Inflammatory macrophage treated with lipopolysaccharide for 4 hours (primary cell): ENCODE measurements at regions not wholly inside any gene's neighbourhood (a gene's known extent, or its start where the extent isn't known, plus 50 kb on each side); places are given as distances from the start of the nearest gene placed in this dataset.
"Not testable (repeated sequence)": the region's sequence is repeated elsewhere in the genome, so short reads cannot be mapped to it uniquely, and the experiment has no call there.

Source experiments
- DNase-seq: peaks from one replicate; pipeline ENCODE4 v3.0.0-alpha.2; 2020

DNA sequence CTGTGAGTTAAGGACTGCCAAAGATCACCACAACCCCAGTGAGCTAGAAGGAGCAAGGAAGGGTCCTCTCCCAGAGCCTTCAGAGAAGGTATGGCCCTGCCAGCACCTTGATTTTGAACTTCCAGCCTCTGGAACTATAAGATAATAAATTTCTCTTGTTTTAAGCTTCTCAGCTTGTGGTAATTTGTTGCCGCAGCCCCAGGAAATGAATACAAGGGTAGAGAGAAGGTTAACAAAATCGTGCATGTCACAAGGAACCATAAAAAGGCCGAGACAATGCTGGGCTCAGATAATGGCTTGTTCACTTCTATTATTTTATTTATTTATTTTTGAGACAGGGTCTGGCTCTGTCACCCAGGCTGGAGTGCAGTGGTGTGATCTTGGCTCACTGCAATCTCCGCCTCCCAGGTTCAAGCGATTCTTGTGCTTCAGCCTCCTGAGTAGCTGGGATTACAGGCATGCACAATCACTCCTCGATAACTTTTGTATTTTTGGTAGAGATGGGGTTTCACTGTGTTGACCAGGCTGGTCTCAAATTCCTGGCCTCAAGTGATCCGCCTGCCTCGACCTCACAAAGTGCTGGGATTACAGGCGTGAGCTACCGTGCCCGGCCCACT lies 71.5 kb downstream of the WSB1 start:
- not testable (repeated sequence) for DNase-seq

- DNase-seq: no peak
Observed at GRCh38 chr17:27366437-27366836, 72.5 kb downstream of the WSB1 start.

DNA sequence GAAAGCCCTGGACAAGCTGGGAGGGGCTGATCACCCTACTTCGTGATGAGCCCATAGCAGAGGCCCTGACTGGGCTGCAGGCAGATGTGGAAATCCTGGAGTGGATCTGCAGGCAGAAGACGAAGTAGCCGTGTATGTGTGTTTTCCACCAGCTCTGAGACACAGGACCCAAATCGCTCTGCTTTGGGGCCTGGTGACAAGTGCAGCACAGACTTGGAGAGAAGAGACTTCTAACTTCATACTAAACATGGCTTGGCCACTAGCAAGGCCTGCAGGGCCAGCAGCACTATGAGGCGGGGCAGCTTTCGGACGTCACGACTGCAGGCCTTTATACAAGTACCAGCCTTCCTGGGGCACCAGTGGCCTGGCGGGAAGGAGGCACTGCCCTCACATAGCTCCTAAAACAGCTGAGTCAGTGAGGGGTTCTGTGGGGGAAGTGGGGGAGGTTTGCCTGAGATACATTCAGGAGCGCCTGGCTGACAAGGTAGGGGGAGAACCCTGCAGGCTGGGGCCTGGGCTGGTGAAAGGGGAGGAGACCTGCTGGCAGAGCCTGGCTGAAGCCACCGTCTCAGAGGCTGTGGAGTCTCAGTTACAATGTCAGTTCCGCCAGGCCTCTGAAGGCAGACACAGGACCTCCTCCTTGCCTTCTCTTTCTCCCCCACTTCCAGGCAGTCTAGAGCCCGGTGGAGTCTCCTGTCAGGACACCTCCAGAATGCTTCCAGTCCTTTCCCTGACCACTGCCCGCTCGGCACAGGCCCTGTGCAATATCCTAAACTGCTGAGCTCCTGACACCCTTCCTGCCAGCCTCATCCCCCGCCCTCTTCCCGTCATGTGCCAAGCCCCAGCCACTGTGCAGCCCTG lies 73.4 kb downstream of the WSB1 start:
- DNase-seq: no peak

DNA sequence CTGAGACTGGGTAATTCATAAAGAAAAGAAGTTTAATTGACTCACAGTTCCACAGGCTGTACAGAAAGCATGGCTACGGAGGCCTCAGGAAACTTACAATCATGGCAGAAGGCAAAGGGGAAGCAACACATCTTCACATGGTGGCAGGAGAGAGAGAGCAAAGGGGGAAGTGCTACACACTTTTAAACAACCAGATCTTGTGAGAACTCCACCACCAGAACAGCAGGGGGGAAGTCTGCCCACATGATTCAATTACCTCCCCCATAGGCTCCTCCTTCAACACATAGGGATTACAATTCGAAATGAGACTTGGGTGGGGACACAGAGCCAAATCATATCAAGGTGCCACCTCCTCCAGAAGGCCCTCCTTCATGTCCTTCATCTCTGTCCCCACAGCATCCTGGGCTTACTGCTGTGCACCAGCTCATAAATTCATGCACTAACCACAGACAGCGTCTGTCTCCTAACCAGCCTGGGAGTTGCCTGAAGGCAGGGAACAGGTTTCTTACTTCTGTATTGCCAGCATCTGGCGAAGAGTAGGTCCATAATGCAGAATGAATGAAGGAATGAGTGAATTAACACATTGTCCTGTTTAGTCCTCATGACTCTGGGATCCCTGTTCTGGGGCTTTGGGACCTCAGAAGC lies 74.4 kb downstream of the WSB1 start:
- DNase-seq: no peak

DNA sequence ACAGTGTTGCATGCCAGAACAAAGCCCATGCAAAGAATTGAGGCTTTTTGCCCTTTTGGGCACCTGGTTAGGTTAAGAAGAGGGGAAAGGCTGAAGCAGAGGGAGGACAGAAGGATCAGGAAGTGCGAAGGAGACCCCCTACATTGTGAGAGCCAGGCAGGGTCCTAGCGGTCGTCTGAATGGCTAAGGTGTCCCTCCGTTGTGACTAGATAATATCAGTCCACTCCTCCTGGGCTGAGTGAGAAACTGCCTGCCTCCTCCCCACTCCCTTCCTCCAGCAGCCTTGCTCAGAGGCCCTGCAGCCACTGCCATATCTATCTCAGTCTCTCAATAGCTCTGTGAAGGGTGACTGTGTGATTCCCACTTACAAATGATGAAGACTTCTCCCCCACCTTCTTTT lies 75.1 kb downstream of the WSB1 start:
- DNase-seq: no peak

DNA sequence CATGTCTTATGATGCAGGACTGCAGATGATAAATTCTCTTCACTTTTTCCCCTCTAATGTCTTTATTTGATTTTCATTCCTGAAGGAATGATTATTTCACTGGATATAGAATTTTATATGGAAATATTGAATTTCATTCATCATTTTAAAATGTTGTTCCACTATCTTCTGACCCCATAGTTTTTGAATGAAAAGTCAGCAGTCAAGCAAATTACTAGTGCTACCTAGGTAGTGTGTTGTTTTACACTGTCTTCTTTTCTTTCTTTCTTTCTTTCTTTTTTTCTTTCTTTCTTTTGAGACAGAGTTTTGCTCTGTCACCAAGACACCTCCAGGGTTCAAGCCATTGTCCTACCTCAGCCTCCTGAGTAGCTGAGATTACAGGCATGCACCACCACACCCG lies 76.9 kb downstream of the WSB1 start:
- no peak for DNase-seq

DNA sequence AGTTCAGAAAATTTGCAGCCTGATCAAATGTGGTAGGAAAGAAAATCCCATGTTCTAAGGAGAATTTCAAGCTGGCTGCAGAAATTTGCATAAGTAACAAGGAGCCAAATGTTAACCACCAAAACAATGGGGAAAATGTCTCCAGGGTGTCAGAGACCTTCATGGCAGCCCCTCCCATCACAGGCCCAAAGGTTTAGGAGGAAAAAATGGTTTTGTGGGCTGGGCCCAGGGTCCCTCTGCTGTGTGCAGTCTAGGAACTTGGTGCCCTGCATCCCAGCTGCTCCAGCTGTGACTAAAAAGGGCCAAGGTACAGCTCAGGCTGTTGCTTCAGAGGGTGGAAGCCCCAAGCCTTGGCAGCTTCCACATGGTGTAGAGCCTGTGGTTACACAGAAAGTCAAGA lies 79.8 kb downstream of the WSB1 start:
- not testable (repeated sequence) for DNase-seq

- DNase-seq: no peak
Observed at GRCh38 chr17:27376637-27377547, 79.4 kb upstream of the KSR1 start.

GRCh38 chr17:27378482-27379175 lies 77.6 kb upstream of the KSR1 start:
- DNase-seq: no peak

DNA sequence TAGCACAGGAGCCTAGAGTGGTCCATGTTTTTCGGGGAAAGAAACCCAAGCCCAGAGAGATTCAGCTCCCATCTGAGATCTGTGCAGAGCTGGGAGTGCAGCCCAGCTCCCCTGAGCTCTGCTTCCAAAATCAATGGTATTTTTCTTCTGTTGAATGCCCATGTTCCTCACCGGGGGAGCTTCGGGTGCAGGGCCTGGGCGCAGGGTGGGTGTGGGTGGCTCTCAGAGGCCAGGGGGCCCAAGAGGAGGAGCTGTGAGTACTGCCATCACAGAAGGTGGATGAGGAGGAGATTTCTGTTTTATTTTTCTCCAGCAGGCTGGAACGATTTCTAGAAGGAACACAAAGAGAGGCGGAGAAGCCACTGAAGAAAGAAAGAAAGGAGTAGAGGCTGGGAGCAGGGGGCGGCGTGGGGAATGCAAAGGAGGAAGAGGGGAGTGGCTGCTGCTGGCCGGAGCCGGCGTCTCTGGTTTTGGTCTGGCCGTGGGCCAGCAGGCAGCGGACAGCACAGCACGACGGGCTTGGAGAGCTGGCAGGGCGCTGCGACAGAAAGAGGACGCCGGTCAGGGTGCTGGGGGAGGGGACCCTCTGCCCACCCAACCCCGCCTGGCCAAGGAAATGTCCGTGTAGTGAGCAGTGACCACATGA lies 76.2 kb upstream of the KSR1 start:
- peak; percentile 27 for DNase-seq

- no peak for DNase-seq
Observed at GRCh38 chr17:27380551-27380950, 75.7 kb upstream of the KSR1 start.

DNA sequence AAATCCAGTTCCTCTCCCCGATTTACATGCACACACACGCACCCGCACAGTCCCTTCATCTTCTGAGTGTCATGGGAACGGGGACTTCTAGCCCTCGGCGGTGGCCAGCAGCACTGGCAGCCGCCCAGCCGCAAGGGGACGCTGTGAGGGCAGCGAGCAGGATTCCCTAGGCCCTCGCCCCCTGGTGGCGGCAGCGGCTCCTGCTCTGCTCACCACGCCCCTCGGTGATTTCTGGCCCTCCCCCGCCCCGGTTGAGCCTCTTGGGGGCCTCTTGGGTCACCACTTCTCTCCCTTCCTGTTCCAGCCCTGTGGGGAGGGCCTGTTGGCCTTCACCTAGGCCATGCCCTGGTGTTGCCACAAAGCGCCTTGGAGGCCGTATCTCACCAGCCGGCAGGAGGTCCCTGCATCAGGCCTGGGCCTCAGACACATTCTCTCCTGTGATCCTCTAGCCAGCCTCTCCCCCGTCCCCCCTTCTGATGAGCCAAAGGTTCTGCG lies 75.2 kb upstream of the KSR1 start:
- DNase-seq: peak; percentile 84

GRCh38 chr17:27382025-27382424 lies 74.2 kb upstream of the KSR1 start:
- no peak for DNase-seq

GRCh38 chr17:27384261-27384701 lies 72.0 kb upstream of the KSR1 start:
- DNase-seq: no peak

GRCh38 chr17:27384726-27385125 lies 71.5 kb upstream of the KSR1 start:
- no peak for DNase-seq

- no peak for DNase-seq
Observed at GRCh38 chr17:27385626-27386025, 70.6 kb upstream of the KSR1 start.

DNA sequence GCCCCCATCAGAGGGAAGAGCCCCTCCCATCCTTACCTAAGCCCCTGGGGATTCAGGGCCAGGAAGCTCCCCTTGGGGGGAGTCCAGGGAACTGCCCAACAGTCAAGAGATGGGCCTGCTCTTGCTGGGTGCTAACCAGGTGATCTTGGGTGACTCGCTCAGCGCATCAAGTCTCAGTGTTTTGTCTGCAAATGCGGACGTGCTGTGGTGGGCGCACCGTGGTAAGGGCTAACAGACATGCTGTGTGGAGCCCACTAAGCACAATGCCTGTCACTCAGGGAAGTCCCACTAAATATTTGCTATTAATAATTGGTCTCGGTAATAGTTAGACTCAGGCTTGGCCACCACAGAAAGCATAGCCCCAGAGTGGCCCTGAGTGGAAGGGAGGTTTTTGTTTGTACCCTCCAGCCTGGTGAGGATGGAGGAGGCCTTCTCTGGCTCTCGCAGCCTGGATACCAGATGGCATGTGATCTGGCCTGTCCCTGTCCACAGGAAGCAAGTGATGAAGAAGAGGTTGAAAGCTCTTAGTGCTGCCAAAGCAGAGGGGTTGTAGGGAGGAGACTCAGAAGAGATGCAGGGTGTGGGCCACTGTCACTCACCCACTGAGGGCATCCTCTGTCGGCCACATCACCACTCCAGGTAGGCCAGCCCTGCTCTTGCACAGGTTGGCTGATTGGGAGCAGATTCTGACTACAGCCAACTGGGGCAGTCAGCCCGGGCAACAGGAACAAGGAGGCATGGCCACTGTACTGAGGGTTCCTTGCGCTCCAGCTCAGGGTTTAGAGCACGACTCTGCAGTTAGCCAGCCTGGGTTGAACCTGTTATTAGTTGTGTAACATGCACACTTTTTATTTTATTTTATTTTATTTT lies 69.8 kb upstream of the KSR1 start:
- no peak for DNase-seq

- no peak for DNase-seq
Observed at GRCh38 chr17:27389542-27390140, 66.6 kb upstream of the KSR1 start.

- DNase-seq: no peak
Observed at GRCh38 chr17:27390540-27390939, 65.7 kb upstream of the KSR1 start.

DNA sequence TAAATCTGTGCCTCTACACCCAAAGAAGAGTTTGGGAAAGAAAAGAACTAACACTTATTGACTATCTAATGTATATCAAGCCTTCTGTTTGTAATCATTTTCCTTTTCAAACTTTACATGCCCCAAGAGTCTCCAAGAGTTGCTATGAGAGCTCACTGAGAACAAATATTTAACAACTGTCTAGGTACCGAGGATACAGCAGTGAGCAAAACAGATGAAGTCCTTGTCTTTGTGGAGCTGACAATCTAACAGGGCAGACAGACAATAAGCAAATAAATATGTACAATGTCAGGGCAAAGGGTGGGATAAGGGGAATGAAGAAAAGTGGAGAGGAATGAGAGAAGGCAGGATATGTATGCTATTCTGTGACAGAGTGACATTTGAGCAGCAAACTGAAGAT lies 64.8 kb upstream of the KSR1 start:
- no peak for DNase-seq
